ENCODE measurements at regions not wholly inside any gene's neighbourhood (a gene's known extent, or its start where the extent isn't known, plus 50 kb on each side); places are given as distances from the start of the nearest gene placed in this dataset.

GRCh38 chr10:105982735-105983134 lies 1181.8 kb downstream of the SORCS1 start:
- POLR2A ChIA-PET = no interaction called here
- H3K36me3 ChIP-seq (ENCODE audit: control insufficient read depth, insufficient read depth, low read length) = no peaks in the 10 kb centered on the region
- no peak overlapping the region for H3K27ac ChIP-seq (ENCODE audit: low read length)
- no TSS peak for BruUV-seq (replicated peaks)
- no peak for DNase-seq (ENCODE audit: low read depth, low spot score)
- CTCF ChIA-PET = no interaction called here
- in situ Hi-C loops (cut with HindIII; ENCODE audit: low pct_unique_long_range_greater_than_20kb, low sequenced_read_pairs) = no loop called here
- TF ChIP-seq POLR2AphosphoS5 (IDR thresholded peaks at IDR 0.05; ENCODE audit: low read depth, low read length) (no peak), REST (IDR thresholded peaks at IDR 0.05; ENCODE audit: insufficient read depth in 1 of 2, low read depth in 2 of 2, low read length in 1 of 2) (no peak), SIN3A (IDR thresholded peaks at IDR 0.05; ENCODE audit: borderline replicate concordance, insufficient read depth, low read depth, low read length) (no peak), TCF7L2 (IDR thresholded peaks at IDR 0.05; ENCODE audit: low read depth, low read length) (no peak), CTCF (IDR thresholded peaks at IDR 0.05) (no peak)
- intact Hi-C loops (cut with micrococcal nuclease; ENCODE audit: unreplicated experiment) = no loop called here
- no peak overlapping the region for H3K4me3 ChIP-seq (ENCODE audit: low read depth in 2 of 2, low read length in 2 of 2)
- no peaks in the 10 kb centered on the region for H3K9me3 ChIP-seq (ENCODE audit: control insufficient read depth, insufficient read depth, low read depth, low read length)
- no peak for ATAC-seq
- H3K4me1 ChIP-seq (ENCODE audit: control insufficient read depth, insufficient read depth, low read length) = no peaks in the 10 kb centered on the region
- no peaks in the 10 kb centered on the region for H3K27me3 ChIP-seq (ENCODE audit: control insufficient read depth, insufficient read depth, low read length)

- Histone ChIP-seq H3K4me1 (ENCODE audit: control insufficient read depth, insufficient read depth, low read length) (no peaks in the 10 kb centered on the region), H3K36me3 (ENCODE audit: control insufficient read depth, insufficient read depth, low read length) (no peaks in the 10 kb centered on the region), H3K27ac (ENCODE audit: low read length) (no peak overlapping the region), H3K9me3 (ENCODE audit: control insufficient read depth, insufficient read depth, low read depth, low read length) (no peaks in the 10 kb centered on the region), H3K4me3 (ENCODE audit: low read depth in 2 of 2, low read length in 2 of 2) (no peak overlapping the region), H3K27me3 (ENCODE audit: control insufficient read depth, insufficient read depth, low read length) (no peaks in the 10 kb centered on the region)
- ChIA-PET CTCF (no interaction called here), POLR2A (no interaction called here)
- intact Hi-C loops (cut with micrococcal nuclease; ENCODE audit: unreplicated experiment) = no loop called here
- in situ Hi-C loops (cut with HindIII; ENCODE audit: low pct_unique_long_range_greater_than_20kb, low sequenced_read_pairs) = no loop called here
- TF ChIP-seq TCF7L2 (IDR thresholded peaks at IDR 0.05; ENCODE audit: low read depth, low read length) (no peak), REST (IDR thresholded peaks at IDR 0.05; ENCODE audit: insufficient read depth in 1 of 2, low read depth in 2 of 2, low read length in 1 of 2) (no peak), SIN3A (IDR thresholded peaks at IDR 0.05; ENCODE audit: borderline replicate concordance, insufficient read depth, low read depth, low read length) (no peak), POLR2AphosphoS5 (IDR thresholded peaks at IDR 0.05; ENCODE audit: low read depth, low read length) (no peak), CTCF (IDR thresholded peaks at IDR 0.05) (no peak)
- ATAC-seq = no peak
- BruUV-seq (replicated peaks) = no TSS peak
- DNase-seq (ENCODE audit: low read depth, low spot score) = no peak
Measured at GRCh38 chr10:105981679-105982078, 1182.8 kb downstream of the SORCS1 start.

Data from Panc1 (cell line).